Tibial nerve (tissue), 4 donors: ENCODE measurements at regions not wholly inside any gene's neighbourhood (a gene's known extent, or its start where the extent isn't known, plus 50 kb on each side); places are given as distances from the start of the nearest gene placed in this dataset.

Experiments
- DNase-seq, 2 donors: peaks; one replicate each; pipeline ENCODE4 v3.0.0-alpha.2; 2019; ENCODE audit warnings: low spot score in 2 of 2
- H3K27ac ChIP-seq, 4 donors: fragments of 200-600 bp; sonication (generic) in 3 of 4; one replicate each; pipeline ENCODE4 v1.5.1; 2017 to 2019; ENCODE audit warnings: mild to moderate bottlenecking in 1 of 4
- H3K27me3 ChIP-seq, 2 donors: fragments of 200-600 bp; sonication (generic) in 1 of 2; one replicate each; pipeline versions ENCODE4 v1.5.1 to v1.6.0; 2017 to 2019
- H3K36me3 ChIP-seq, 3 donors: fragments of 200-600 bp; sonication (generic); one replicate each; pipeline ENCODE4 v1.5.1; 2018 to 2019
- H3K4me1 ChIP-seq, 4 donors: fragments of 200-600 bp; sonication (generic) in 3 of 4; one replicate each; pipeline ENCODE4 v1.5.1; 2017 to 2019
- H3K4me3 ChIP-seq, 4 donors: fragments of 200-600 bp; sonication (generic) in 3 of 4; one replicate each; pipeline ENCODE4 v1.5.1; 2017 to 2019; ENCODE audit warnings: mild to moderate bottlenecking in 1 of 4, moderate library complexity in 1 of 4
- H3K9me3 ChIP-seq, 4 donors: fragments of 200-600 bp; sonication (generic) in 3 of 4; one replicate each; pipeline ENCODE4 v1.5.1; 2017 to 2019
- EP300 ChIP-seq, 2 donors: sonication (generic); formaldehyde crosslinking; IDR thresholded peaks; one replicate each; pipeline ENCODE4 v1.6.1; 2017; ENCODE audit warnings: antibody characterized with exemption in 2 of 2, mild to moderate bottlenecking in 1 of 2
- POLR2A ChIP-seq, 2 donors: fragments of 450-650 bp; IDR thresholded peaks; one replicate each; pipeline ENCODE4 v1.6.1; 2017; ENCODE audit warnings: antibody characterized with exemption in 2 of 2, mild to moderate bottlenecking in 2 of 2, moderate library complexity in 2 of 2
- WGBS, 2 donors: methylation state at CpG; one replicate each; pipeline ENCODE4 v1.1.5; 2018; 5-methylcytosine and 5-hydroxymethylcytosine counted together
- TF ChIP-seq, protein P1 (sequence below), 5 experiments: fragments of 200-600 bp in 3 of 5; fragments of 450-650 bp in 2 of 5; sonication (generic) in 3 of 5; IDR thresholded peaks; one replicate each; pipeline ENCODE4 v1.5.1; 2016 to 2019; ENCODE audit warnings: antibody characterized with exemption in 5 of 5, mild to moderate bottlenecking in 3 of 5, moderate library complexity in 2 of 5

DNA sequence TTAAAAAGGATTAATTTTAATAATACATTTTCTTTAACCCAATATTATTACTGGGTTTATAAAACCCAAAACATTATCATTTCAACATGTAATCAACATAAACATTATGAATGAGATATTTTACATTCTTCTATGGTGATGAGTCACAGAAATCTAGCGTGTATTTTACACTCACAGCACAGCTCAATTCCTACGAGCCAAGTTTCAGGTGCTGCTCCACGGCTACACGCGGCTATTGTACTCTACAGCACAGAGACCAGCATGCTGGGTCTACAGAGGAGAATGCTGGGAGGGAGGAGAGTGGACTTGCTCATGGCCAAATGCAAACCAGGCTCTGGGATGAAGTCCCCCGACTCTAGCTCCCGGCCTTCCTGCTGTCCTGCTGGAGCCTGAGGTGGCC lies 72.0 kb upstream of the LMO1 start:
- no peak for DNase-seq
- no peaks in the 10 kb centered on the region for H3K36me3 ChIP-seq
- no peaks in the 10 kb centered on the region for H3K9me3 ChIP-seq
- no peak for TF ChIP-seq POLR2A (IDR thresholded peaks at IDR 0.05)
- TF ChIP-seq, protein P1, sequence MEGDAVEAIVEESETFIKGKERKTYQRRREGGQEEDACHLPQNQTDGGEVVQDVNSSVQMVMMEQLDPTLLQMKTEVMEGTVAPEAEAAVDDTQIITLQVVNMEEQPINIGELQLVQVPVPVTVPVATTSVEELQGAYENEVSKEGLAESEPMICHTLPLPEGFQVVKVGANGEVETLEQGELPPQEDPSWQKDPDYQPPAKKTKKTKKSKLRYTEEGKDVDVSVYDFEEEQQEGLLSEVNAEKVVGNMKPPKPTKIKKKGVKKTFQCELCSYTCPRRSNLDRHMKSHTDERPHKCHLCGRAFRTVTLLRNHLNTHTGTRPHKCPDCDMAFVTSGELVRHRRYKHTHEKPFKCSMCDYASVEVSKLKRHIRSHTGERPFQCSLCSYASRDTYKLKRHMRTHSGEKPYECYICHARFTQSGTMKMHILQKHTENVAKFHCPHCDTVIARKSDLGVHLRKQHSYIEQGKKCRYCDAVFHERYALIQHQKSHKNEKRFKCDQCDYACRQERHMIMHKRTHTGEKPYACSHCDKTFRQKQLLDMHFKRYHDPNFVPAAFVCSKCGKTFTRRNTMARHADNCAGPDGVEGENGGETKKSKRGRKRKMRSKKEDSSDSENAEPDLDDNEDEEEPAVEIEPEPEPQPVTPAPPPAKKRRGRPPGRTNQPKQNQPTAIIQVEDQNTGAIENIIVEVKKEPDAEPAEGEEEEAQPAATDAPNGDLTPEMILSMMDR (IDR thresholded peaks at IDR 0.05) = no peak
- TF ChIP-seq EP300 (IDR thresholded peaks at IDR 0.05) = no peak
- H3K27ac ChIP-seq = no peak overlapping the region
- H3K4me3 ChIP-seq = no peak overlapping the region
- H3K27me3 ChIP-seq = peaks cover 0 to 4% of the 10 kb centered on the region in 2 donors
- 76 to 80% methylated on average over 5 to 6 of the region's 7 CpGs for WGBS, 2 donors
- H3K4me1 ChIP-seq = peaks cover 0 to under 1% (median 0%) of the 10 kb centered on the region in 4 donors

DNA sequence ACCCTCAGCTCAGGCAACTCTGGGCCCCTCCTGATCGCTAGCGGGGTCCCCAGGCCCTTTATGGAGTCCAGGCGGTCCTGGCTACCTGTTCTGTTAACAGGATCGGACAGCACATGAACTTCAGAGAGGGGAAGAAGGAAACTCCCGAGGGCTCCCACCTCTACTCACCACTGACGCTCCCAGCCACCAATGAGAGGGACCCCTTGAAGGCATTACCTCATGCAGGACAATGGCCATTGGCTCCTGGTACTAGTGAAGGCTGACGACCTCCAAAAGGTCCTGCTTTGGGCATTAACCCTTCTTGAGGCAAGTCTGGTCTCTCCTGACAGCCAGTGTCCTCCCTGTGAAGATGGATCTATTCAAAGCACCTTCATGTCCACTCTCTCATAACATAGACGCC lies 71.5 kb upstream of the LMO1 start:
- DNase-seq = no peak
- Histone ChIP-seq H3K27me3 (peaks cover 0 to 6% of the 10 kb centered on the region in 2 donors), H3K27ac (no peak overlapping the region), H3K36me3 (no peaks in the 10 kb centered on the region), H3K4me3 (no peak overlapping the region), H3K9me3 (no peaks in the 10 kb centered on the region), H3K4me1 (peaks cover 0 to 6% (median 2%) of the 10 kb centered on the region in 4 donors)
- 78 to 79% methylated on average over 7 to 8 of the region's 8 CpGs for WGBS, 2 donors
- no peak for TF ChIP-seq POLR2A (IDR thresholded peaks at IDR 0.05)
- TF ChIP-seq EP300 (IDR thresholded peaks at IDR 0.05) = no peak
- TF ChIP-seq, protein P1 (IDR thresholded peaks at IDR 0.05) = no peak

DNA sequence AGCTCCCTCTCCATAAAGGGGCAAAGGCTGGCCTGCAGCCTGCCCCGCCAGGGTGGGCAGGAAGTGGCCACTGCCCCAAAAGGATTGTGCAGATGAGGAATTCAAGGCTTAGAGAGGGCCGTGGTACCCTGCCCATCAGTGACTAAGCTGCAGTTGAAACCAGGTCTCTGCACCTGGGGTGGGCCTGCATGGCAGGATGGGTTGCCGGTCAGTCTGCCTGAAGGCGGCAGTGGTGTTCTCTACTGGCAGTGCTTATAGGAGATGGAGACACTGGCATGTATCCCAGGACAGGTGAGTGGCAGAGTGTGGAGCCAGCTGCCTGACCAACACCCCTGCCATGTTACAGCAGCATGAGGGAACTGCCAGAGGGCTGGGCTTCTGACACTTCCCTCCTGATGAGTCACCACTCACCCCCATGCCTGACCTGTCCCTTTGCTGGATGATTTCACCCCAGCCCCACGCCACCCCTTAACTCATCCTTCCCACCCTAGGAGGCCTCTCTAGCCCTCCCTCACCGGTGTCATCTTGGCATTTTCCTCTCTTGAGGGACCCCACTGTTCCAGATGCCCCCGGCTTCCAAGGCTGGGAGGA lies 70.2 kb upstream of the LMO1 start:
- H3K4me3 ChIP-seq = no peak overlapping the region
- no peaks in the 10 kb centered on the region for H3K9me3 ChIP-seq
- no peaks in the 10 kb centered on the region for H3K36me3 ChIP-seq
- no peak overlapping the region for H3K27ac ChIP-seq
- no peak for DNase-seq
- peaks cover 0 to 5% of the 10 kb centered on the region in 2 donors for H3K27me3 ChIP-seq
- WGBS, 2 donors = 67 to 75% methylated on average over 7 of the region's 7 CpGs
- TF ChIP-seq, protein P1 (IDR thresholded peaks at IDR 0.05) = no peak
- no peak for TF ChIP-seq POLR2A (IDR thresholded peaks at IDR 0.05)
- TF ChIP-seq EP300 (IDR thresholded peaks at IDR 0.05) = no peak
- H3K4me1 ChIP-seq = peaks cover 0 to 15% (median 8%) of the 10 kb centered on the region in 4 donors

DNA sequence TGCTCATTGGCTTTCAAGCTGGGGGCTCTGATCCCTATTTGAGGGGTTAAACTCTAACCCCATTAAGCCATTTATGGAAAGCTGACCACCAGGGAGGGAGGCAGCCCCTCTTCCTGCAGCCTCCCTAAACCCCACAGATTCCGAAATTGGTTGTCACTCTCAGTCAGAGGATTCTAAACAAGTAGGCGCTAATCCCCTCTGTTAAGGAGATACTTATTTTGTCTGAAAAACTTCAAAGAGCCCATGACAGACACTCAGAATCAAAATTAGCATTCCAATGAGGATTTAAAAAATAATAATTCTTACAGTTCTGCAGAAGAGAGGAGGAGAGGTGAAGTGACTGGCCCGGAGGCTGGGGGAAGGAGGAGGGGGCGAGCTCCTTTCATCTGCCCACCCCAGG lies 69.7 kb upstream of the LMO1 start:
- Histone ChIP-seq H3K36me3 (no peaks in the 10 kb centered on the region), H3K4me3 (no peak overlapping the region), H3K27me3 (peaks cover 0 to 5% of the 10 kb centered on the region in 2 donors), H3K9me3 (no peaks in the 10 kb centered on the region), H3K4me1 (peaks cover 0 to 18% (median 8%) of the 10 kb centered on the region in 4 donors), H3K27ac (no peak overlapping the region)
- TF ChIP-seq EP300 (IDR thresholded peaks at IDR 0.05) (no peak), POLR2A (IDR thresholded peaks at IDR 0.05) (no peak)
- TF ChIP-seq, protein P1 (IDR thresholded peaks at IDR 0.05) = no peak
- DNase-seq = no peak
- WGBS, 2 donors = 80 to 82% methylated on average over 4 of the region's 4 CpGs

DNA sequence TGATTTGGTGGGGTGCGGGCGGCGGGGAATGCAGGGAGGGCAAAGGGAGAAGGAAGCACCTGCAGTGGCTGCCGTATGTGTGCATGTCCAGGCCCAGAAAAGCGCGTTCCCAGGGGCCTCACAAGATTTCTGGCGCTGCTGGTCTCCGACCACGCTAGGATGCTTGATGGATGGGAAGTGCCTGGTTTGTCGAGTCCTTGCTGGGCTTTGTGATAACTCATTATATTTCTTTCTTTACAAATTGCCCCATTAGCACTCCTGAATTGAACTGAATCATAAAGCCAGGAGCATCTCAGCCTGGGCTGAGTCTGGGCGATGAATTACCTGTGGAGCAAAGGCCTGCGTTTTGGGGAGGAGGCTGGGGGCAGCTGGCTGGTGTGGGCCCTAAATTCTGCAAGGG lies 69.2 kb upstream of the LMO1 start:
- Histone ChIP-seq H3K9me3 (no peaks in the 10 kb centered on the region), H3K4me3 (no peak overlapping the region), H3K4me1 (peaks cover 0 to 23% (median 10%) of the 10 kb centered on the region in 4 donors), H3K27ac (no peak overlapping the region), H3K36me3 (no peaks in the 10 kb centered on the region), H3K27me3 (peaks cover 0 to 5% of the 10 kb centered on the region in 2 donors)
- TF ChIP-seq POLR2A (IDR thresholded peaks at IDR 0.05) = no peak
- TF ChIP-seq EP300 (IDR thresholded peaks at IDR 0.05) = no peak
- TF ChIP-seq, protein P1 (IDR thresholded peaks at IDR 0.05) = no peak
- DNase-seq = no peak
- 84 to 87% methylated on average over 12 of the region's 12 CpGs for WGBS, 2 donors
